Neural crest cell (in vitro differentiated cells): ENCODE measurements at regions not wholly inside any gene's neighbourhood (a gene's known extent, or its start where the extent isn't known, plus 50 kb on each side); places are given as distances from the start of the nearest gene placed in this dataset.
"Not testable (repeated sequence)": the region's sequence is repeated elsewhere in the genome, so short reads cannot be mapped to it uniquely, and the experiment has no call there.

ENCODE experiments used
- DNase-seq: peaks from one replicate; pipeline ENCODE4 v3.0.0; 2021; ENCODE audit warnings: low read depth, mixed read lengths, low spot score
- H3K27ac Mint-ChIP-seq: one replicate; pipeline ENCODE4 v1.8.0; 2021; ENCODE audit warnings: mild to moderate bottlenecking, mixed read lengths; ENCODE audit not compliant: unreplicated experiment
- H3K27me3 Mint-ChIP-seq: 2 replicates; pipeline ENCODE4 v1.8.0; 2021; ENCODE audit warnings: low read depth, mild to moderate bottlenecking, mixed read lengths
- H3K36me3 Mint-ChIP-seq: 2 replicates; pipeline ENCODE4 v1.8.0; 2021; ENCODE audit warnings: low read depth, mild to moderate bottlenecking, mixed read lengths
- H3K4me1 Mint-ChIP-seq: 2 replicates; pipeline ENCODE4 v1.8.0; 2021; ENCODE audit warnings: mixed read lengths
- H3K4me3 Mint-ChIP-seq: one replicate; pipeline ENCODE4 v1.8.0; 2021; ENCODE audit warnings: mild to moderate bottlenecking, mixed read lengths
- H3K9me3 Mint-ChIP-seq: 2 replicates; pipeline ENCODE4 v1.8.0; 2021; ENCODE audit warnings: mixed read lengths
- TF ChIP-seq, protein P1 (sequence below): fragments of 200-600 bp; sonication (generic); conservative IDR thresholded peaks from 2 replicates; pipeline ENCODE4 v1.5.0; 2021; ENCODE audit warnings: antibody characterized with exemption, mild to moderate bottlenecking

DNA sequence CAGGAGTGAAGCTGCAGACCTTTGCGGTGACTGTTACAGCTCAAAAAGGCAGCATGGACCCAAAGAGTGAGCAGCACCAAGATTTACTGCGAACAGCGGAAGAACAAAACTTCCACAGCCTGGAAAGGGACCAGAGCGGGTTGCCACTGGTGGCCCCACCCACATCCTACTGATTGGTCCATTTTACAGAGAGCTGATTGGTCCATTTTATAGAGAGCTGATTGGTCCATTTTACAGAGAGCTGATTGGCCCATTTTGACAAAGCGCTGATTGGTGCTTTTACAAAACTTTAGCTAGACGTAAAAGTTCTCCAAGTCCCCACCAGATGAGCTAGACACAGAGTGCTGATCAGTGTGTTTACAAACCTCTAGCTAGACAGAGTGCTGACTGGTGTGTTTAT is 134.2 kb upstream of the FRG1 start:
- H3K27me3 Mint-ChIP-seq: no peaks in the 10 kb centered on the region
- H3K9me3 Mint-ChIP-seq: peaks cover 18% of the 10 kb centered on the region
- DNase-seq: no peak
- H3K36me3 Mint-ChIP-seq: peaks cover 19% of the 10 kb centered on the region
- H3K27ac Mint-ChIP-seq: no peak overlapping the region
- no peaks in the 10 kb centered on the region for H3K4me1 Mint-ChIP-seq
- TF ChIP-seq, protein P1, sequence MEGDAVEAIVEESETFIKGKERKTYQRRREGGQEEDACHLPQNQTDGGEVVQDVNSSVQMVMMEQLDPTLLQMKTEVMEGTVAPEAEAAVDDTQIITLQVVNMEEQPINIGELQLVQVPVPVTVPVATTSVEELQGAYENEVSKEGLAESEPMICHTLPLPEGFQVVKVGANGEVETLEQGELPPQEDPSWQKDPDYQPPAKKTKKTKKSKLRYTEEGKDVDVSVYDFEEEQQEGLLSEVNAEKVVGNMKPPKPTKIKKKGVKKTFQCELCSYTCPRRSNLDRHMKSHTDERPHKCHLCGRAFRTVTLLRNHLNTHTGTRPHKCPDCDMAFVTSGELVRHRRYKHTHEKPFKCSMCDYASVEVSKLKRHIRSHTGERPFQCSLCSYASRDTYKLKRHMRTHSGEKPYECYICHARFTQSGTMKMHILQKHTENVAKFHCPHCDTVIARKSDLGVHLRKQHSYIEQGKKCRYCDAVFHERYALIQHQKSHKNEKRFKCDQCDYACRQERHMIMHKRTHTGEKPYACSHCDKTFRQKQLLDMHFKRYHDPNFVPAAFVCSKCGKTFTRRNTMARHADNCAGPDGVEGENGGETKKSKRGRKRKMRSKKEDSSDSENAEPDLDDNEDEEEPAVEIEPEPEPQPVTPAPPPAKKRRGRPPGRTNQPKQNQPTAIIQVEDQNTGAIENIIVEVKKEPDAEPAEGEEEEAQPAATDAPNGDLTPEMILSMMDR: no peak
- no peak overlapping the region for H3K4me3 Mint-ChIP-seq

DNA sequence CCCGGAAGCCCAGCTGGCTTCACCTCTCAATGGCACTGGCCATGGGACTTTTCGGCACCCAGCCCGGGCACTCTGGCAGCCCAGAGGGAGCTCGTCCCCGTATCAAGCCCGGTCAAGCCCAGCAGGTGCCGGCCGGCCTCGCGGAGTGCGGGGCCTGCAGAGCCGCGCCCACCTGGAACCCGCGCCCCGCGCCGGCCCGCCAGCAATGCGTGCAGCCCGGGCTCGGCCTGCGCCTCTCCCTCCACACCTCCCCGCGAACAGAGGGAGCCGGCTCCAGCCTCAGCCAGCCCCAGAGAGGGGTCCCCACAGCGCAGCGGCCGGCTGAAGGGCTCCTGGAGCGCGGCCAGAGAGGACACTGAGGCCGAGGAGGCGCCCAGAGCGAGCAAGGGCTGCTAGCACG is 133.6 kb upstream of the FRG1 start:
- Mint-ChIP-seq H3K4me1 (no peaks in the 10 kb centered on the region), H3K27ac (no peak overlapping the region), H3K9me3 (peaks cover 16% of the 10 kb centered on the region), H3K27me3 (no peaks in the 10 kb centered on the region), H3K36me3 (peaks cover 19% of the 10 kb centered on the region), H3K4me3 (no peak overlapping the region)
- TF ChIP-seq, protein P1: no peak
- no peak for DNase-seq

DNA sequence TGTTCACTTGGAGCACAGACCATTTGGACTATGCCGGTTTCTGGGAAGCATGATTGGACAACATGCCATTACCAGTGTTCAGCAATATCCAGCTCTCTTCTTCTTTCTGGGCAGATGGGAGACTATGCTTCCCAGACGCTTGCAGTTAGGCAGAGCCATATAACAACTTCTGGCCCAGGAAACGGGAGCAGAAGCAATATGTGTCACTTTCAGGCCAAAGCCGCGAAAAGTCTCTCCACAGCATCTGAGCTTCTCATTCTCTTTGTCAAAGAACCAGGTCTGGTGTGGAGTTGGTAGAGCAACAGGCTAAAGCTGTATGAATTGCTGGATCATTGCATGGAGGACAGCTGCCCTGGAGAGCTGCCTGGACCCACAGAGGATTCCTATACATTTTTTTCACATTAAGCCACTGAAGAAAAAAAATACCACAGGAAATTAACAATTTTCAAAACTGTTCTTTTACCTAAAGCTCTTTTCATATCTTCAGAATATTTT is 131.4 kb upstream of the FRG1 start:
- H3K27ac Mint-ChIP-seq: no peak overlapping the region
- no peaks in the 10 kb centered on the region for H3K27me3 Mint-ChIP-seq
- TF ChIP-seq, protein P1: no peak
- H3K36me3 Mint-ChIP-seq: peaks cover 23% of the 10 kb centered on the region
- peaks cover 14% of the 10 kb centered on the region for H3K9me3 Mint-ChIP-seq
- no peaks in the 10 kb centered on the region for H3K4me1 Mint-ChIP-seq
- no peak for DNase-seq
- H3K4me3 Mint-ChIP-seq: no peak overlapping the region

DNA sequence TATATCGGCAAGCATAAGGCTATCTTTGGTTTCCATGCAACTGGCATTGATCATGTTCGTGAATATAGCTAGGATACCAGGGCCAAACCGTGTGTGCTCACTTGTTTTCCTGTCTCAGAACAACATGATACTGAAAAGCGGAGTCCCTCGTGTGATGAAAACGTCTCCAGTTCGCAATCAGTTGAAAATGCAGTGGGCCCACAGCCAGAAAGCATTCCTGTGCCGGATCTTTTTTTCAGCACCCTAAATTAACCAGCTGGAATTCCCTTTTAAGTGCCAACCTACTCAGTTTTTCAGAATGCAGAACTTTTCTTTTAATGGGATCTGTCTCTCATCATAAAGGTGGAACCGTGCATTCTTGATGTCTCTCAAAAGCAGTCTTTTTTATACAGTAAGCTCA is 130.8 kb upstream of the FRG1 start:
- Mint-ChIP-seq H3K4me3 (no peak overlapping the region), H3K9me3 (peaks cover 14% of the 10 kb centered on the region), H3K27me3 (no peaks in the 10 kb centered on the region), H3K27ac (no peak overlapping the region), H3K4me1 (no peaks in the 10 kb centered on the region), H3K36me3 (peaks cover 23% of the 10 kb centered on the region)
- no peak for DNase-seq
- TF ChIP-seq, protein P1: no peak

DNA sequence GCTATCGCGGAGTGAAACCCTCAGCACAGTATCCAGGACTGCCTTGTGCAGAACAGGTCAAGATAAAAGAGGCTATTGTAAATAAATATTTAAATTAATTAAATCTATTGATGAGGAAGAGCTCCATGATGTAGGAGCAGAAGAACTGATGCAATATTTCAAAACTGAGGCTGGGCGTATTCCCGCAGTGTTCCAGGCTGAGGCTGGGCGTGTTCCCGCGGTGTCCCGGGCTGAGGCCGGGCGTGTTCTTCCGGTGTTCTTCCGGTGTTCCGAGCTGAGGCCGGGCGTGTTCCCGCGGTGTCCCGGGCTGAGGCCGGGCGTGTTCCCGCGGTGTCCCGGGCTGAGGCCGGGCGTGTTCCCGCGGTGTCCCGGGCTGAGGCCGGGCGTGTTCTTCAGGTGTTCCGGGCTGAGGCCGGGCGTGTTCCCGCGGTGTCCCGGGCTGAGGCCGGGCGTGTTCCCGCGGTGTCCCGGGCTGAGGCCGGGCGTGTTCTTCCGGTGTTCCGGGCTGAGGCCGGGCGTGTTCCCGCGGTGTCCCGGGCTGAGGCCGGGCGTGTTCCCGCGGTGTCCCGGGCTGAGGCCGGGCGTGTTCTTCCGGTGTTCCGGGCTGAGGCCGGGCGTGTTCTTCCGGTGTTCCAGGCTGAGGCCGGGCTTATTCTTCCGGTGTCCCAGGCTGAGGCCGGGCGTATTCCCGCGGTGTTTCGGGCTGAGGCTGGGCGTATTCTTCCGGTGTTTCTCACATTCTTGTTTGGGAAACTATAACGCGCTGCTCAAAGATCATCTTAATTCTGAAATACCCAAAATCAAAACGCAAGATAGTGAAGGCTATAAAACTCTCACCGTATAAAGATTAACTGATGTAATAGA is 130.1 kb upstream of the FRG1 start:
- DNase-seq, H3K27ac Mint-ChIP-seq, H3K27me3 Mint-ChIP-seq, H3K4me3 Mint-ChIP-seq, H3K4me1 Mint-ChIP-seq: not testable (repeated sequence)
- H3K36me3 Mint-ChIP-seq: peaks cover 17% of the 10 kb centered on the region
- H3K9me3 Mint-ChIP-seq: peaks cover 16% of the 10 kb centered on the region
